RWPE2 (cell line): ENCODE measurements at regions not wholly inside any gene's neighbourhood (a gene's known extent, or its start where the extent isn't known, plus 50 kb on each side); places are given as distances from the start of the nearest gene placed in this dataset.

ENCODE experiments used
- ATAC-seq: fragments of 200-7000 bp; cut with Tn5 transposase; 3 replicates; pipeline ENCODE4 v1.9.1; 2021; ENCODE audit warnings: low read depth
- DNase-seq: peaks from one replicate; pipeline ENCODE4 v3.0.0-alpha.2; 2020; ENCODE audit warnings: low spot score
- H3K27ac ChIP-seq: fragments of 450-650 bp; 2 replicates; pipeline ENCODE4 v1.5.1; 2017; ENCODE audit warnings: mild to moderate bottlenecking; ENCODE audit not compliant: poor library complexity, severe bottlenecking
- H3K27me3 ChIP-seq: fragments of 250-450 bp; sonication (Bioruptor Pico); 2 replicates; pipeline ENCODE4 v1.5.1; 2021; ENCODE audit warnings: mild to moderate bottlenecking, moderate library complexity; ENCODE audit not compliant: insufficient read depth, poor library complexity, severe bottlenecking
- H3K36me3 ChIP-seq: fragments of 250-450 bp; sonication (Bioruptor Pico); 2 replicates; pipeline ENCODE4 v1.5.1; 2020; ENCODE audit warnings: low read depth, mild to moderate bottlenecking, moderate library complexity
- H3K4me1 ChIP-seq: fragments of 250-450 bp; sonication (Bioruptor Pico); 2 replicates; pipeline ENCODE4 v1.5.1; 2021; ENCODE audit warnings: mild to moderate bottlenecking, moderate library complexity; ENCODE audit not compliant: insufficient read depth, poor library complexity, severe bottlenecking
- H3K4me3 ChIP-seq: fragments of 250-450 bp; sonication (Bioruptor Pico); 2 replicates; pipeline ENCODE4 v1.5.1; 2021; ENCODE audit warnings: mild to moderate bottlenecking, moderate library complexity; ENCODE audit not compliant: severe bottlenecking
- H3K9me3 ChIP-seq: fragments of 250-450 bp; sonication (Bioruptor Pico); 2 replicates; pipeline ENCODE4 v1.5.1; 2021; ENCODE audit warnings: mild to moderate bottlenecking, moderate library complexity; ENCODE audit not compliant: severe bottlenecking
- TF ChIP-seq, protein P1 (sequence below): fragments of 450-650 bp; IDR thresholded peaks from one replicate; pipeline ENCODE4 v1.5.1; 2017; ENCODE audit warnings: mild to moderate bottlenecking, moderate library complexity; ENCODE audit not compliant: poor library complexity, severe bottlenecking

DNA sequence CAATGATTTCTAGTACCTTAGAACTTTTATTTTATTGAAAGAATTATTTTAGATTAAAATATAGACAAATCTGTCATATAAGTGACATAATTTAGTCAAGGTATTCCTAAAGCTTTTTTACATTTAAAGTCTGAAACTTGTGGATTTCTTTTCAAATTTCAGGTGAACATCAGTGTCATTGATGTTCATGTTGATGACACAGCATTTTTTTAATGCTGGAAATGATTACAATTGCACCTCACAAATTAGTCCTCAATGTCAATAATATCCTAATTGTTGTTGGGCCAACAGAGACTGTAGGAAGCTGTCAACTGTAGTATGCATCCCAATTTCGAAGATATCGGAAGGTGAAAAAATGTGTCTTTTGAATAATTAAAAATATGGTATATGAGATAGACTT, 214.4 kb upstream of the ARL4C start:
- no peaks in the 10 kb centered on the region for H3K36me3 ChIP-seq
- DNase-seq (no peak), ATAC-seq (no peak)
- H3K9me3 ChIP-seq: no peaks in the 10 kb centered on the region
- H3K27ac ChIP-seq: no peak overlapping the region
- no peak overlapping the region for H3K4me3 ChIP-seq
- TF ChIP-seq, protein P1, sequence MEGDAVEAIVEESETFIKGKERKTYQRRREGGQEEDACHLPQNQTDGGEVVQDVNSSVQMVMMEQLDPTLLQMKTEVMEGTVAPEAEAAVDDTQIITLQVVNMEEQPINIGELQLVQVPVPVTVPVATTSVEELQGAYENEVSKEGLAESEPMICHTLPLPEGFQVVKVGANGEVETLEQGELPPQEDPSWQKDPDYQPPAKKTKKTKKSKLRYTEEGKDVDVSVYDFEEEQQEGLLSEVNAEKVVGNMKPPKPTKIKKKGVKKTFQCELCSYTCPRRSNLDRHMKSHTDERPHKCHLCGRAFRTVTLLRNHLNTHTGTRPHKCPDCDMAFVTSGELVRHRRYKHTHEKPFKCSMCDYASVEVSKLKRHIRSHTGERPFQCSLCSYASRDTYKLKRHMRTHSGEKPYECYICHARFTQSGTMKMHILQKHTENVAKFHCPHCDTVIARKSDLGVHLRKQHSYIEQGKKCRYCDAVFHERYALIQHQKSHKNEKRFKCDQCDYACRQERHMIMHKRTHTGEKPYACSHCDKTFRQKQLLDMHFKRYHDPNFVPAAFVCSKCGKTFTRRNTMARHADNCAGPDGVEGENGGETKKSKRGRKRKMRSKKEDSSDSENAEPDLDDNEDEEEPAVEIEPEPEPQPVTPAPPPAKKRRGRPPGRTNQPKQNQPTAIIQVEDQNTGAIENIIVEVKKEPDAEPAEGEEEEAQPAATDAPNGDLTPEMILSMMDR: no peak
- H3K27me3 ChIP-seq: no peaks in the 10 kb centered on the region
- no peaks in the 10 kb centered on the region for H3K4me1 ChIP-seq

DNA sequence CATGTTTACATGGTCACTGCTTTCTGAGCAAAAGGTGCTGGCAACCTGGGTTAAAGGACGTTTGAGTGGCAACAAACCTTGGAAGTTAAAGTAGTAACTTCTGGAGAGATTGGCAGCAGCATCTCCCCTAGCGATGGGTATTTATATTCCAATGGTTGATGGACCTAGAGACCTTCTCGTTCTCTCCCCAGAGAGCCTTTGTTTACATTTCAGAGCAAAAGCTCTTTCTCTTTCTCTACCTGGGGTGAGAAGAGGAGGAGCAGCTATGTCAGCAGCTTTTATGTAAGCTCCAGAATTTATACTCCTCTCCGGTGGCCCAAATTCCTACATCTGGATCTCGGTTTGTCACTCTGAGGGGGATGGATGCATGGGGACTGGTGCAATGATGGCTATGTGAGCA, 213.7 kb upstream of the ARL4C start:
- H3K9me3 ChIP-seq: no peaks in the 10 kb centered on the region
- ATAC-seq (no peak), DNase-seq (no peak)
- no peaks in the 10 kb centered on the region for H3K36me3 ChIP-seq
- no peaks in the 10 kb centered on the region for H3K4me1 ChIP-seq
- H3K4me3 ChIP-seq: no peak overlapping the region
- no peak overlapping the region for H3K27ac ChIP-seq
- H3K27me3 ChIP-seq: no peaks in the 10 kb centered on the region
- TF ChIP-seq, protein P1: no peak

DNA sequence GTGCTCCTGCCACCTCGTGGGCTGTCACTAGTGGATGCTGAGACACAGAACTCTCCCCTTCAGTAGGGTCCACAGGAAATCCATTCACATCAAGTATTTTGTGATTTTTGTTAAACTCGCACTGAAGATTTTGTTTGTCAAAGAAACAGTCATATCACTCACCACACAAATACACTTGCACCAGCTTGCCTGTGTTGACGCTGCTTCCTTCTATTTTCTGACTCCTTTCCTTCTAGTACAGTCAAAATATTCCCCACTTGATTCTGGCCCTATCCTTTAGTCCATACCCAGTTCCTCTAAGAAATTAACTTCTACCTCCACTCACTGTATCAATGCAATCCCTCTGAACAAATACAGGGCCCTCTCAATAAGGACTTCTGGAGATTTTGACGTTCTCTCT, 213.2 kb upstream of the ARL4C start:
- Histone ChIP-seq H3K9me3 (no peaks in the 10 kb centered on the region), H3K36me3 (no peaks in the 10 kb centered on the region), H3K27me3 (no peaks in the 10 kb centered on the region), H3K27ac (no peak overlapping the region), H3K4me1 (no peaks in the 10 kb centered on the region), H3K4me3 (no peak overlapping the region)
- no peak for ATAC-seq
- DNase-seq: no peak
- TF ChIP-seq, protein P1: no peak

DNA sequence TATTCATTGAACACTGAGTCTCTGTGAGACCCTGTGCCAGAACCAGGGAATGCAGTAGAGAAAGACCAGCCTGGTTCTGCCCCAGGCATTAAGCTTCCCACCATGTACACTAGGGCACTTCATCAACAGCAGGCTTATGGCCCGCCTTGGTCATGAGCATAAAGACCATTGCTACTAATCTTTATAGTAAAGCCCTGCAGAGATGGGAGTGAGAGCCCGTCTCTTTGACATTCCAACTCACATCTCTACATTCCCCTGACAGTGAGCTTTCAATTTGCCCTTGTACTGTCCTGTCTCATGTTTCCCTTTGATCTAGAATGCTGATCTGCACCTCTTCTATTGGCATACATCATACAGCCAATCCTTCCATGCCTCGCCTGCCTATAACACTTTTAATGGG, 211.8 kb upstream of the ARL4C start:
- ATAC-seq (no peak), DNase-seq (no peak)
- no peaks in the 10 kb centered on the region for H3K36me3 ChIP-seq
- no peak overlapping the region for H3K27ac ChIP-seq
- H3K27me3 ChIP-seq: no peaks in the 10 kb centered on the region
- H3K4me3 ChIP-seq: no peak overlapping the region
- TF ChIP-seq, protein P1: no peak
- H3K9me3 ChIP-seq: no peaks in the 10 kb centered on the region
- H3K4me1 ChIP-seq: no peaks in the 10 kb centered on the region

DNA sequence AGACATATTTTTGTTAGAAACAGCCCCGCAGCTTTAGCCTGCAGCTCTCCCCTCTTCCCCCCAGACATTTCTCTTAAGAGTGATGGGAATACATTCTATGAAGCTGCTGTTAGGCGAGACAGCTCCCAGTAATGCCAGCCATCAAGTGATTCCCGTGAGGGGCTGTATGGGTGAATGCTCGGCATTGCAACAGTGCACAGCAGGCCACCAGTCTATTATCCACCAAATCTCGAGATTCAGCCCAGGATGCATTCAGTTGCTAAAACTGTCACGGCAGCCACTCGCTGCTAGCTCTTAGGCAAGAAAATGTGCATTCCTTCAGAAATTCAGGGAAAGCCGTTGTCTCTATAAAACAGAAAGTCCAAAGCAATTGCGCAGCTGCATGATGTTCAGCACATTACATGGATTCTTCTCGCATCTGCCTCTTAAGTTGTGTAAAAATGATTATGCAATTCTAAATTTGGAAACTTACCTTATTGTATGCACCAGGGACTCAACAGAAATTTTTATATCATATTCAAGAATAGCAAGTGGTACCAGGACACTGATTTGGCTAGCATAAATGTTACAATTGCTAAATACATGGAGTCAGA, 211.3 kb upstream of the ARL4C start:
- TF ChIP-seq, protein P1: no peak
- no peaks in the 10 kb centered on the region for H3K4me1 ChIP-seq
- no peaks in the 10 kb centered on the region for H3K27me3 ChIP-seq
- H3K9me3 ChIP-seq: no peaks in the 10 kb centered on the region
- ATAC-seq: no peak
- no peaks in the 10 kb centered on the region for H3K36me3 ChIP-seq
- H3K27ac ChIP-seq: no peak overlapping the region
- no peak overlapping the region for H3K4me3 ChIP-seq
- no peak for DNase-seq
